A673 (cell line): ENCODE measurements at regions not wholly inside any gene's neighbourhood (a gene's known extent, or its start where the extent isn't known, plus 50 kb on each side); places are given as distances from the start of the nearest gene placed in this dataset.

Experiments
- BruUV-seq: library from RNA; stranded (reverse); fragments of 400-500 nt; replicated peaks from 2 replicates; lab custom pipeline; 2021; lab: Mats Ljungman, UMichigan
- CTCF ChIA-PET: fragments of 300-600 bp; sonication (Branson Sonifier 250); formaldehyde crosslinking; loops from one replicate; lab custom pipeline; 2022; ENCODE audit warnings: antibody characterized with exemption; lab: Charles Lee
- POLR2A ChIA-PET: fragments of 300-600 bp; sonication (Branson Sonifier 250); formaldehyde crosslinking; loops from one replicate; lab custom pipeline; 2022; ENCODE audit warnings: antibody characterized with exemption; ENCODE audit not compliant: low non-redundant PET; lab: Charles Lee
- DNase-seq: peaks from one replicate; pipeline ENCODE4 v3.0.0-alpha.2; 2015; ENCODE audit warnings: low spot score
- H3K27ac ChIP-seq: fragments of 200-600 bp; sonication (generic); 2 replicates; pipeline ENCODE4 v1.5.1; 2016; ENCODE audit warnings: mixed run types, low read depth, mild to moderate bottlenecking, mixed read lengths, antibody characterized with exemption, low read length; ENCODE audit not compliant: poor library complexity, severe bottlenecking
- H3K27me3 ChIP-seq: fragments of 200-600 bp; sonication (generic); replicated peaks from 2 replicates; pipeline ENCODE4 v1.6.1; 2017; ENCODE audit warnings: mixed run types, low read depth, mild to moderate bottlenecking, mixed read lengths, antibody characterized with exemption, low read length; ENCODE audit not compliant: insufficient read depth, poor library complexity
- H3K36me3 ChIP-seq: fragments of 200-600 bp; sonication (generic); 2 replicates; pipeline ENCODE4 v1.6.1; 2016; ENCODE audit warnings: mixed run types, mild to moderate bottlenecking, mixed read lengths, antibody characterized with exemption, low read length; ENCODE audit not compliant: insufficient read depth, poor library complexity, severe bottlenecking
- H3K4me1 ChIP-seq: fragments of 200-600 bp; sonication (generic); 2 replicates; pipeline ENCODE4 v1.6.1; 2017; ENCODE audit warnings: mixed run types, mild to moderate bottlenecking, mixed read lengths, antibody characterized with exemption, low read length; ENCODE audit not compliant: insufficient read depth, poor library complexity, severe bottlenecking
- H3K4me3 ChIP-seq: fragments of 200-600 bp; sonication (generic); 2 replicates; pipeline ENCODE4 v1.5.1; 2016; ENCODE audit warnings: low read depth, mixed run types, mild to moderate bottlenecking, mixed read lengths, low read length; ENCODE audit not compliant: poor library complexity, severe bottlenecking
- H3K9me3 ChIP-seq: fragments of 200-600 bp; sonication (generic); 2 replicates; pipeline ENCODE4 v1.6.1; 2016; ENCODE audit warnings: mixed run types, low read depth, mild to moderate bottlenecking, mixed read lengths, antibody characterized with exemption, low read length; ENCODE audit not compliant: poor library complexity, severe bottlenecking
- CTCF ChIP-seq: fragments of 300-800, 200-600 bp; sonication (generic); conservative IDR thresholded peaks from 2 replicates; pipeline ENCODE4 v1.5.1; 2017; ENCODE audit warnings: low read depth, mild to moderate bottlenecking, antibody characterized with exemption, low read length, moderate library complexity, mixed read lengths
- EZH2 ChIP-seq: fragments of 200-600 bp; sonication (generic); IDR thresholded peaks from 2 replicates; pipeline ENCODE4 v1.6.1; 2017; ENCODE audit warnings: borderline replicate concordance, low read depth, mild to moderate bottlenecking, mixed read lengths, antibody characterized with exemption, low read length; ENCODE audit not compliant: poor library complexity, severe bottlenecking
- intact Hi-C: fragments of 100-400 bp; cut with micrococcal nuclease; formaldehyde crosslinking; loops from one replicate; pipeline ENCODE4 v1.10.0; 2022; ENCODE audit not compliant: unreplicated experiment

- Histone ChIP-seq H3K4me3 (no peak overlapping the region), H3K36me3 (no peaks in the 10 kb centered on the region), H3K27me3 (no peaks in the 10 kb centered on the region), H3K4me1 (no peaks in the 10 kb centered on the region), H3K9me3 (no peaks in the 10 kb centered on the region), H3K27ac (no peak overlapping the region)
- BruUV-seq: no TSS peak
- ChIA-PET CTCF (interaction anchor here (0.6 kb wide), 1 partner anchor 117 kb away, joined by 3 read pairs; no protein-coding TSS in a partner anchor), POLR2A (no interaction called here)
- DNase-seq: no peak
- intact Hi-C loops: no loop called here
- no peak for TF ChIP-seq CTCF
- no peak for TF ChIP-seq EZH2
These were observed 335.3 kb downstream of the MLLT3 start for GRCh38 chr9:20286969-20287368.

- no TSS peak for BruUV-seq
- Histone ChIP-seq H3K27me3 (no peaks in the 10 kb centered on the region), H3K4me3 (no peak overlapping the region), H3K9me3 (no peaks in the 10 kb centered on the region), H3K4me1 (no peaks in the 10 kb centered on the region), H3K27ac (no peak overlapping the region), H3K36me3 (no peaks in the 10 kb centered on the region)
- POLR2A ChIA-PET: no interaction called here
- TF ChIP-seq EZH2: no peak
- TF ChIP-seq CTCF: no peak
- intact Hi-C loops: no loop called here
- no peak for DNase-seq
- CTCF ChIA-PET: interaction anchor here (0.6 kb wide), 1 partner anchor 117 kb away, joined by 3 read pairs; no protein-coding TSS in a partner anchor
These were observed 336.1 kb downstream of the MLLT3 start for GRCh38 chr9:20286154-20286700.

- no peak for DNase-seq
- no peaks in the 10 kb centered on the region for H3K4me1 ChIP-seq
- ChIA-PET CTCF (no interaction called here), POLR2A (no interaction called here)
- no peaks in the 10 kb centered on the region for H3K36me3 ChIP-seq
- intact Hi-C loops: no loop called here
- no peak overlapping the region for H3K4me3 ChIP-seq
- no peaks in the 10 kb centered on the region for H3K9me3 ChIP-seq
- no TSS peak for BruUV-seq
- no peak overlapping the region for H3K27ac ChIP-seq
- H3K27me3 ChIP-seq: no peaks in the 10 kb centered on the region
- no peak for TF ChIP-seq CTCF
- no peak for TF ChIP-seq EZH2
These were observed 337.6 kb downstream of the MLLT3 start for GRCh38 chr9:20284601-20285289.
